ENCODE measurements at regions not wholly inside any gene's neighbourhood (a gene's known extent, or its start where the extent isn't known, plus 50 kb on each side); places are given as distances from the start of the nearest gene placed in this dataset.
"Not testable (repeated sequence)": the region's sequence is repeated elsewhere in the genome, so short reads cannot be mapped to it uniquely, and the experiment has no call there.

GRCh38 chr18:59848002-59848401 lies 51.8 kb upstream of the PMAIP1 start:
- H3K4me1 ChIP-seq (ENCODE audit: control insufficient read depth in 2 of 2, insufficient read depth in 2 of 2, low read length in 2 of 2): peaks cover 0 to 6% of the 10 kb centered on the region in 2 donors

DNA sequence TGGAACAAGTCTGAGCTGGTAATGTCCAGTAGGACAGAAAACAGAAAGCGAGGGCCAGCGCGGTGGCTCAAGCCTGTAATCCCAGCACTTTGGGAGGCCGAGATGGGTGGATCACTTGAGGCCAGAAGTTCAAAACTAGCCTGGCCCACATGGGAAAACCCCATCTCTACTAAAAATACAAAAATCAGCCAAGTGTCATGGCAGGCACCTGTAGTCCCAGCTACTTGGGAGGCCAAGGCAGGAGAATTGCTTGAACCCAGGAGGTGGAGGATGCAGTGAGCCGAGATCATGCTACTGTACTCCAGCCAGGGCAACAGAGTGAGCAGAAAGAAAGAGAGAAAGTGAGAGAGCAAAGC lies 52.3 kb upstream of the PMAIP1 start:
- not testable (repeated sequence) for H3K4me1 ChIP-seq (ENCODE audit: control insufficient read depth in 2 of 2, insufficient read depth in 2 of 2, low read length in 2 of 2); DNase-seq (ENCODE audit: low read depth in 6 of 9, low spot score in 9 of 9); H3K27ac ChIP-seq (ENCODE audit: low read depth in 1 of 2, low read length in 1 of 2); H3K9me3 ChIP-seq (ENCODE audit: control insufficient read depth in 2 of 2, insufficient read depth in 1 of 2, low read length in 1 of 2); H3K36me3 ChIP-seq (ENCODE audit: control insufficient read depth in 2 of 2, insufficient read depth in 2 of 2, low read length in 1 of 2); H3K27me3 ChIP-seq (ENCODE audit: control insufficient read depth in 2 of 2, insufficient read depth in 1 of 2, low read length in 1 of 2); H3K4me3 ChIP-seq (ENCODE audit: low read length in 2 of 2)
- WGBS: 97% methylated on average over 5 of the region's 5 CpGs

More at GRCh38 chr18:59848002-59848401, 51.8 kb upstream of the PMAIP1 start:
- Histone ChIP-seq H3K9me3 (ENCODE audit: control insufficient read depth in 2 of 2, insufficient read depth in 1 of 2, low read length in 1 of 2) (no peaks in the 10 kb centered on the region), H3K36me3 (ENCODE audit: control insufficient read depth in 2 of 2, insufficient read depth in 2 of 2, low read length in 1 of 2) (no peaks in the 10 kb centered on the region), H3K4me3 (ENCODE audit: low read length in 2 of 2) (no peak overlapping the region), H3K27ac (ENCODE audit: low read depth in 1 of 2, low read length in 1 of 2) (no peak overlapping the region), H3K27me3 (ENCODE audit: control insufficient read depth in 2 of 2, insufficient read depth in 1 of 2, low read length in 1 of 2) (no peaks in the 10 kb centered on the region)
- 68% methylated on average over 4 of the region's 4 CpGs for WGBS
- DNase-seq (ENCODE audit: low read depth in 6 of 9, low spot score in 9 of 9): peak in 3 of 9 donors; percentile 11 to 43 (median 12)

- Histone ChIP-seq H3K9me3 (ENCODE audit: control insufficient read depth in 2 of 2, insufficient read depth in 1 of 2, low read length in 1 of 2) (no peaks in the 10 kb centered on the region), H3K27me3 (ENCODE audit: control insufficient read depth in 2 of 2, insufficient read depth in 1 of 2, low read length in 1 of 2) (no peaks in the 10 kb centered on the region), H3K27ac (ENCODE audit: low read depth in 1 of 2, low read length in 1 of 2) (no peak overlapping the region), H3K4me3 (ENCODE audit: low read length in 2 of 2) (no peak overlapping the region), H3K36me3 (ENCODE audit: control insufficient read depth in 2 of 2, insufficient read depth in 2 of 2, low read length in 1 of 2) (no peaks in the 10 kb centered on the region), H3K4me1 (ENCODE audit: control insufficient read depth in 2 of 2, insufficient read depth in 2 of 2, low read length in 2 of 2) (peaks cover 0 to 6% of the 10 kb centered on the region in 2 donors)
- no peak for DNase-seq (ENCODE audit: low read depth in 6 of 9, low spot score in 9 of 9)
- WGBS: 95% methylated on average over 9 of the region's 9 CpGs
Observed at GRCh38 chr18:59846814-59847490, 52.8 kb upstream of the PMAIP1 start.

- H3K9me3 ChIP-seq (ENCODE audit: control insufficient read depth in 2 of 2, insufficient read depth in 1 of 2, low read length in 1 of 2): no peaks in the 10 kb centered on the region
- H3K27ac ChIP-seq (ENCODE audit: low read depth in 1 of 2, low read length in 1 of 2): no peak overlapping the region
- no peak overlapping the region for H3K4me3 ChIP-seq (ENCODE audit: low read length in 2 of 2)
- H3K27me3 ChIP-seq (ENCODE audit: control insufficient read depth in 2 of 2, insufficient read depth in 1 of 2, low read length in 1 of 2): no peaks in the 10 kb centered on the region
- H3K36me3 ChIP-seq (ENCODE audit: control insufficient read depth in 2 of 2, insufficient read depth in 2 of 2, low read length in 1 of 2): no peaks in the 10 kb centered on the region
- WGBS: 97% methylated on average over 4 of the region's 4 CpGs
- no peak for DNase-seq (ENCODE audit: low read depth in 6 of 9, low spot score in 9 of 9)
- peaks cover 0 to 4% of the 10 kb centered on the region in 2 donors for H3K4me1 ChIP-seq (ENCODE audit: control insufficient read depth in 2 of 2, insufficient read depth in 2 of 2, low read length in 2 of 2)
Observed at GRCh38 chr18:59842947-59843346, 56.8 kb upstream of the PMAIP1 start.

GRCh38 chr18:59839931-59840685 lies 59.7 kb upstream of the PMAIP1 start:
- peaks cover 0 to 2% of the 10 kb centered on the region in 2 donors for H3K27me3 ChIP-seq (ENCODE audit: control insufficient read depth in 2 of 2, insufficient read depth in 1 of 2, low read length in 1 of 2)
- H3K4me3 ChIP-seq (ENCODE audit: low read length in 2 of 2): no peak overlapping the region
- H3K9me3 ChIP-seq (ENCODE audit: control insufficient read depth in 2 of 2, insufficient read depth in 1 of 2, low read length in 1 of 2): no peaks in the 10 kb centered on the region
- 93% methylated on average over 5 of the region's 5 CpGs for WGBS
- H3K36me3 ChIP-seq (ENCODE audit: control insufficient read depth in 2 of 2, insufficient read depth in 2 of 2, low read length in 1 of 2): no peaks in the 10 kb centered on the region
- no peak for DNase-seq (ENCODE audit: low read depth in 6 of 9, low spot score in 9 of 9)
- no peaks in the 10 kb centered on the region for H3K4me1 ChIP-seq (ENCODE audit: control insufficient read depth in 2 of 2, insufficient read depth in 2 of 2, low read length in 2 of 2)
- H3K27ac ChIP-seq (ENCODE audit: low read depth in 1 of 2, low read length in 1 of 2): no peak overlapping the region

GRCh38 chr18:59839246-59839645 lies 60.5 kb upstream of the PMAIP1 start:
- H3K9me3 ChIP-seq (ENCODE audit: control insufficient read depth in 2 of 2, insufficient read depth in 1 of 2, low read length in 1 of 2): no peaks in the 10 kb centered on the region
- no peaks in the 10 kb centered on the region for H3K4me1 ChIP-seq (ENCODE audit: control insufficient read depth in 2 of 2, insufficient read depth in 2 of 2, low read length in 2 of 2)
- no peak overlapping the region for H3K4me3 ChIP-seq (ENCODE audit: low read length in 2 of 2)
- H3K27ac ChIP-seq (ENCODE audit: low read depth in 1 of 2, low read length in 1 of 2): no peak overlapping the region
- no peak for DNase-seq (ENCODE audit: low read depth in 6 of 9, low spot score in 9 of 9)
- H3K27me3 ChIP-seq (ENCODE audit: control insufficient read depth in 2 of 2, insufficient read depth in 1 of 2, low read length in 1 of 2): peaks cover 0 to 2% of the 10 kb centered on the region in 2 donors
- H3K36me3 ChIP-seq (ENCODE audit: control insufficient read depth in 2 of 2, insufficient read depth in 2 of 2, low read length in 1 of 2): no peaks in the 10 kb centered on the region
- WGBS: 95% methylated on average over 2 of the region's 2 CpGs

DNA sequence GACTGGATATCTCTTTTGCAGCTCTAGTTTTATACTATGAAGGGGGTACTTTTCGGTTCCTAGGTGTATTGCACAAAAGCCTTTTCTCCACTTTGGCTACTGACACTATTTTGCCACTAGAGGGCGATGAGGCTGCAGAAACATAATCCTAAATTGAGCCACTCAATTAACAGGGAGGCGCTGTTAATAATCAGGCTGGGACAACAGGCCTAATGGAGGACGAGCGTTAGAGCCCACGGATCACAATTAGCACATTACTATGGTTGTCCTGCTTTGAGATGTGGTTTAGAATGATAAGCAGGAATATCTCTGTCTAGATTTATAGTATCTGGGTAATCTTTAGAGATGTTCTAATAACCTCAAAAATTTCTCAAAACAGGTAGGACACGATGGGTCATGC lies 62.2 kb upstream of the PMAIP1 start:
- no peak overlapping the region for H3K27ac ChIP-seq (ENCODE audit: low read depth in 1 of 2, low read length in 1 of 2)
- WGBS: 20% methylated on average over 7 of the region's 7 CpGs
- no peak overlapping the region for H3K4me3 ChIP-seq (ENCODE audit: low read length in 2 of 2)
- DNase-seq (ENCODE audit: low read depth in 6 of 9, low spot score in 9 of 9): peak in 8 of 9 donors; percentile 13 to 67 (median 34)
- no peaks in the 10 kb centered on the region for H3K36me3 ChIP-seq (ENCODE audit: control insufficient read depth in 2 of 2, insufficient read depth in 2 of 2, low read length in 1 of 2)
- no peaks in the 10 kb centered on the region for H3K9me3 ChIP-seq (ENCODE audit: control insufficient read depth in 2 of 2, insufficient read depth in 1 of 2, low read length in 1 of 2)
- no peaks in the 10 kb centered on the region for H3K4me1 ChIP-seq (ENCODE audit: control insufficient read depth in 2 of 2, insufficient read depth in 2 of 2, low read length in 2 of 2)
- H3K27me3 ChIP-seq (ENCODE audit: control insufficient read depth in 2 of 2, insufficient read depth in 1 of 2, low read length in 1 of 2): peaks cover 0 to 2% of the 10 kb centered on the region in 2 donors

GRCh38 chr18:59835605-59836379 lies 64.0 kb upstream of the PMAIP1 start:
- H3K27ac ChIP-seq (ENCODE audit: low read depth in 1 of 2, low read length in 1 of 2): no peak overlapping the region
- H3K9me3 ChIP-seq (ENCODE audit: control insufficient read depth in 2 of 2, insufficient read depth in 1 of 2, low read length in 1 of 2): no peaks in the 10 kb centered on the region
- no peak overlapping the region for H3K4me3 ChIP-seq (ENCODE audit: low read length in 2 of 2)
- WGBS: 93% methylated on average over 13 of the region's 13 CpGs
- H3K27me3 ChIP-seq (ENCODE audit: control insufficient read depth in 2 of 2, insufficient read depth in 1 of 2, low read length in 1 of 2): peaks cover 0 to 2% of the 10 kb centered on the region in 2 donors
- H3K36me3 ChIP-seq (ENCODE audit: control insufficient read depth in 2 of 2, insufficient read depth in 2 of 2, low read length in 1 of 2): no peaks in the 10 kb centered on the region
- H3K4me1 ChIP-seq (ENCODE audit: control insufficient read depth in 2 of 2, insufficient read depth in 2 of 2, low read length in 2 of 2): no peaks in the 10 kb centered on the region
- DNase-seq (ENCODE audit: low read depth in 6 of 9, low spot score in 9 of 9): no peak

GRCh38 chr18:59834267-59834666 lies 65.5 kb upstream of the PMAIP1 start:
- Histone ChIP-seq H3K4me1 (ENCODE audit: control insufficient read depth in 2 of 2, insufficient read depth in 2 of 2, low read length in 2 of 2) (no peaks in the 10 kb centered on the region), H3K36me3 (ENCODE audit: control insufficient read depth in 2 of 2, insufficient read depth in 2 of 2, low read length in 1 of 2) (no peaks in the 10 kb centered on the region), H3K9me3 (ENCODE audit: control insufficient read depth in 2 of 2, insufficient read depth in 1 of 2, low read length in 1 of 2) (no peaks in the 10 kb centered on the region), H3K4me3 (ENCODE audit: low read length in 2 of 2) (no peak overlapping the region), H3K27ac (ENCODE audit: low read depth in 1 of 2, low read length in 1 of 2) (no peak overlapping the region), H3K27me3 (ENCODE audit: control insufficient read depth in 2 of 2, insufficient read depth in 1 of 2, low read length in 1 of 2) (peaks cover 0 to 2% of the 10 kb centered on the region in 2 donors)
- 95% methylated on average over 3 of the region's 3 CpGs for WGBS
- no peak for DNase-seq (ENCODE audit: low read depth in 6 of 9, low spot score in 9 of 9)

All from thymus (tissue), 11 donors.